HepG2 (cell line): ENCODE measurements at regions not wholly inside any gene's neighbourhood (a gene's known extent, or its start where the extent isn't known, plus 50 kb on each side); places are given as distances from the start of the nearest gene placed in this dataset.

Experiments used
- AHR ChIP-seq: IDR thresholded peaks from 2 replicates; pipeline ENCODE4 v1.6.1; 2018; ENCODE audit warnings: missing genetic modification reagents, missing compliant biosample characterization
- ARNTL ChIP-seq: sonication (generic); formaldehyde crosslinking; IDR thresholded peaks from 2 replicates; pipeline ENCODE4 v1.4.0; 2020; ENCODE audit warnings: mild to moderate bottlenecking, missing genetic modification reagents
- EED ChIP-seq: sonication (generic); formaldehyde crosslinking; IDR thresholded peaks from 2 replicates; pipeline ENCODE4 v1.5.0; 2020; ENCODE audit warnings: mild to moderate bottlenecking, missing genetic modification reagents
- KDM1A ChIP-seq: IDR thresholded peaks from 2 replicates; pipeline ENCODE4 v1.6.1; 2016; ENCODE audit warnings: missing compliant biosample characterization
- KLF13 ChIP-seq: sonication (generic); formaldehyde crosslinking; IDR thresholded peaks from 2 replicates; pipeline ENCODE4 v1.4.0; 2020; ENCODE audit warnings: mild to moderate bottlenecking, missing genetic modification reagents
- NCOA5 ChIP-seq: sonication (generic); formaldehyde crosslinking; IDR thresholded peaks from 2 replicates; pipeline ENCODE4 v1.4.0; 2020; ENCODE audit warnings: missing genetic modification reagents
- NRL ChIP-seq: sonication (generic); formaldehyde crosslinking; IDR thresholded peaks from 2 replicates; pipeline ENCODE4 v1.5.0; 2020; ENCODE audit warnings: missing genetic modification reagents, mild to moderate bottlenecking, moderate library complexity, borderline replicate concordance
- SMAD1 ChIP-seq: sonication (generic); formaldehyde crosslinking; IDR thresholded peaks from 2 replicates; pipeline ENCODE4 v1.4.0; 2020; ENCODE audit warnings: missing genetic modification reagents, low read depth, mild to moderate bottlenecking, borderline replicate concordance
- SOX13 ChIP-seq, 3 experiments: fragments of 450-650 bp in 1 of 3; sonication (generic) in 1 of 3; formaldehyde crosslinking in 1 of 3; IDR thresholded peaks in 2 of 3; conservative IDR thresholded peaks in 1 of 3; 2 replicates each; pipeline versions ENCODE4 v1.5.0 to v1.6.1; 2016 to 2020; ENCODE audit warnings: antibody characterized with exemption in 1 of 3, mild to moderate bottlenecking in 1 of 3, missing compliant biosample characterization in 1 of 3, missing genetic modification reagents in 1 of 3, moderate library complexity in 1 of 3
- THAP11 ChIP-seq: IDR thresholded peaks from 2 replicates; pipeline ENCODE4 v1.6.1; 2016; ENCODE audit warnings: missing biosample characterization, missing genetic modification reagents
- ZBTB3 ChIP-seq: sonication (generic); formaldehyde crosslinking; IDR thresholded peaks from 2 replicates; pipeline ENCODE4 v1.4.0; 2020; ENCODE audit warnings: low read depth, mild to moderate bottlenecking, moderate library complexity, missing genetic modification reagents, borderline replicate concordance
- ZMYM3 ChIP-seq: sonication (generic); formaldehyde crosslinking; IDR thresholded peaks from 2 replicates; pipeline ENCODE4 v1.5.1; 2020; ENCODE audit warnings: mild to moderate bottlenecking, missing genetic modification reagents
- ZMYM4 ChIP-seq: sonication (generic); formaldehyde crosslinking; IDR thresholded peaks from 2 replicates; pipeline ENCODE4 v1.8.1; 2023; ENCODE audit warnings: mild to moderate bottlenecking, missing genetic modification reagents
- ZNF326 ChIP-seq: sonication (generic); formaldehyde crosslinking; IDR thresholded peaks from 2 replicates; pipeline ENCODE4 v1.4.0; 2020; ENCODE audit warnings: missing genetic modification reagents, borderline replicate concordance
- ZNF431 ChIP-seq: sonication (generic); formaldehyde crosslinking; IDR thresholded peaks from 2 replicates; pipeline ENCODE4 v1.9.0; 2022; ENCODE audit warnings: missing genetic modification reagents, low read depth, mild to moderate bottlenecking, borderline replicate concordance
- TF ChIP-seq, protein P1 (sequence below): IDR thresholded peaks from 2 replicates; pipeline ENCODE4 v1.6.1; 2012; ENCODE audit warnings: low read length, improper control_type of control experiment
- TF ChIP-seq, protein P2 (sequence below): sonication (generic); formaldehyde crosslinking; IDR thresholded peaks from 2 replicates; pipeline ENCODE4 v1.4.0; 2020; ENCODE audit warnings: missing genetic modification reagents
- TF ChIP-seq, protein P3 (sequence below): sonication (generic); formaldehyde crosslinking; IDR thresholded peaks from 2 replicates; pipeline ENCODE4 v1.4.0; 2020; ENCODE audit warnings: missing genetic modification reagents
- TF ChIP-seq, protein P4 (sequence below): sonication (generic); formaldehyde crosslinking; IDR thresholded peaks from 2 replicates; pipeline ENCODE4 v1.4.0; 2020; ENCODE audit warnings: low read depth, mild to moderate bottlenecking, missing genetic modification reagents
- TF ChIP-seq, protein P5 (sequence below): sonication (generic); formaldehyde crosslinking; IDR thresholded peaks from 2 replicates; pipeline ENCODE4 v1.8.1; 2022; ENCODE audit warnings: mild to moderate bottlenecking, missing genetic modification reagents

DNA sequence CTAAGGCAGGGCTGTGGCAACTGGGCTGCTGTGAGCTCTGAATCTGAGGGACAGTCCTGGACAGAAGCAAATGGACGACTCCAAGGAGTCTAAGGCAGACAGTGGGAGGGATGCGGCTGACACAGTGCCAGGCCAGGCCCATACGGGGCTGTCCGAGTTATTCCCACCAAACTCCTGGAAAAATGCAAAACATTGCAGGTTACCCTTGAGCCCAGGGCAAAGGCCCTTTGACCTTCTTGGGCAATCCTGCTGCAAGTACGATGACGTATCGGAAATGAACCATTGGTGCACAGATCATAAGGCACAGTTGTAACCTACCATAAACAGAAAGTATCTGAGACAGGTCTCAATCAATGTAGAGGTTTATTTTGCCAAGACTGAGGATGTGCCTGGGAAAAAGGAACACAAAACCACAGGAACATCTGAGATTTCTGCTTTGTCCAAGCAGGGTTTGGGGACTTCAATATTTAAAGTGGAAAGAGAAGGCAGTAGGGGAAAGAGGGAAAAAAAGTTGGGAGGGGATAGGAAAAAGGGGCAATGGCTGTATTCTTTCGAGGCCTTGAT, 118.9 kb downstream of the DACT2 start (continued):
- no peak for TF ChIP-seq ZBTB3 (CRISPR knock-in tag)
- peak; percentile 78; the same call in 1 of the 2 replicates for TF ChIP-seq ZMYM3 (CRISPR knock-in tag)
- no peak for TF ChIP-seq KLF13 (CRISPR knock-in tag)
- no peak for TF ChIP-seq ZNF431 (CRISPR knock-in tag)
- TF ChIP-seq, protein P1, sequence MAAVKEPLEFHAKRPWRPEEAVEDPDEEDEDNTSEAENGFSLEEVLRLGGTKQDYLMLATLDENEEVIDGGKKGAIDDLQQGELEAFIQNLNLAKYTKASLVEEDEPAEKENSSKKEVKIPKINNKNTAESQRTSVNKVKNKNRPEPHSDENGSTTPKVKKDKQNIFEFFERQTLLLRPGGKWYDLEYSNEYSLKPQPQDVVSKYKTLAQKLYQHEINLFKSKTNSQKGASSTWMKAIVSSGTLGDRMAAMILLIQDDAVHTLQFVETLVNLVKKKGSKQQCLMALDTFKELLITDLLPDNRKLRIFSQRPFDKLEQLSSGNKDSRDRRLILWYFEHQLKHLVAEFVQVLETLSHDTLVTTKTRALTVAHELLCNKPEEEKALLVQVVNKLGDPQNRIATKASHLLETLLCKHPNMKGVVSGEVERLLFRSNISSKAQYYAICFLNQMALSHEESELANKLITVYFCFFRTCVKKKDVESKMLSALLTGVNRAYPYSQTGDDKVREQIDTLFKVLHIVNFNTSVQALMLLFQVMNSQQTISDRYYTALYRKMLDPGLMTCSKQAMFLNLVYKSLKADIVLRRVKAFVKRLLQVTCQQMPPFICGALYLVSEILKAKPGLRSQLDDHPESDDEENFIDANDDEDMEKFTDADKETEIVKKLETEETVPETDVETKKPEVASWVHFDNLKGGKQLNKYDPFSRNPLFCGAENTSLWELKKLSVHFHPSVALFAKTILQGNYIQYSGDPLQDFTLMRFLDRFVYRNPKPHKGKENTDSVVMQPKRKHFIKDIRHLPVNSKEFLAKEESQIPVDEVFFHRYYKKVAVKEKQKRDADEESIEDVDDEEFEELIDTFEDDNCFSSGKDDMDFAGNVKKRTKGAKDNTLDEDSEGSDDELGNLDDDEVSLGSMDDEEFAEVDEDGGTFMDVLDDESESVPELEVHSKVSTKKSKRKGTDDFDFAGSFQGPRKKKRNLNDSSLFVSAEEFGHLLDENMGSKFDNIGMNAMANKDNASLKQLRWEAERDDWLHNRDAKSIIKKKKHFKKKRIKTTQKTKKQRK, result no peak
- TF ChIP-seq ZMYM4 (CRISPR knock-in tag), result peak; percentile 69
- TF ChIP-seq, protein P2, sequence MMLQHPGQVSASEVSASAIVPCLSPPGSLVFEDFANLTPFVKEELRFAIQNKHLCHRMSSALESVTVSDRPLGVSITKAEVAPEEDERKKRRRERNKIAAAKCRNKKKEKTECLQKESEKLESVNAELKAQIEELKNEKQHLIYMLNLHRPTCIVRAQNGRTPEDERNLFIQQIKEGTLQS (CRISPR knock-in tag), result peak; percentile 65; the same call in 1 of the 2 replicates
- TF ChIP-seq SMAD1, result 0 out of 2 replicates have a peak, but pooled peaks have one; percentile 26
- TF ChIP-seq, protein P3, sequence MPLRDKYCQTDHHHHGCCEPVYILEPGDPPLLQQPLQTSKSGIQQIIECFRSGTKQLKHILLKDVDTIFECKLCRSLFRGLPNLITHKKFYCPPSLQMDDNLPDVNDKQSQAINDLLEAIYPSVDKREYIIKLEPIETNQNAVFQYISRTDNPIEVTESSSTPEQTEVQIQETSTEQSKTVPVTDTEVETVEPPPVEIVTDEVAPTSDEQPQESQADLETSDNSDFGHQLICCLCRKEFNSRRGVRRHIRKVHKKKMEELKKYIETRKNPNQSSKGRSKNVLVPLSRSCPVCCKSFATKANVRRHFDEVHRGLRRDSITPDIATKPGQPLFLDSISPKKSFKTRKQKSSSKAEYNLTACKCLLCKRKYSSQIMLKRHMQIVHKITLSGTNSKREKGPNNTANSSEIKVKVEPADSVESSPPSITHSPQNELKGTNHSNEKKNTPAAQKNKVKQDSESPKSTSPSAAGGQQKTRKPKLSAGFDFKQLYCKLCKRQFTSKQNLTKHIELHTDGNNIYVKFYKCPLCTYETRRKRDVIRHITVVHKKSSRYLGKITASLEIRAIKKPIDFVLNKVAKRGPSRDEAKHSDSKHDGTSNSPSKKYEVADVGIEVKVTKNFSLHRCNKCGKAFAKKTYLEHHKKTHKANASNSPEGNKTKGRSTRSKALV, result no peak; the same call in 1 of the 2 replicates
- TF ChIP-seq AHR, result no peak
- TF ChIP-seq, protein P4, sequence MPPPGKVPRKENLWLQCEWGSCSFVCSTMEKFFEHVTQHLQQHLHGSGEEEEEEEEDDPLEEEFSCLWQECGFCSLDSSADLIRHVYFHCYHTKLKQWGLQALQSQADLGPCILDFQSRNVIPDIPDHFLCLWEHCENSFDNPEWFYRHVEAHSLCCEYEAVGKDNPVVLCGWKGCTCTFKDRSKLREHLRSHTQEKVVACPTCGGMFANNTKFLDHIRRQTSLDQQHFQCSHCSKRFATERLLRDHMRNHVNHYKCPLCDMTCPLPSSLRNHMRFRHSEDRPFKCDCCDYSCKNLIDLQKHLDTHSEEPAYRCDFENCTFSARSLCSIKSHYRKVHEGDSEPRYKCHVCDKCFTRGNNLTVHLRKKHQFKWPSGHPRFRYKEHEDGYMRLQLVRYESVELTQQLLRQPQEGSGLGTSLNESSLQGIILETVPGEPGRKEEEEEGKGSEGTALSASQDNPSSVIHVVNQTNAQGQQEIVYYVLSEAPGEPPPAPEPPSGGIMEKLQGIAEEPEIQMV (CRISPR knock-in tag), result no peak
- no peak for TF ChIP-seq SOX13 (IDR thresholded peaks at IDR 0.05)
- peak in 1 of 2 experiments; percentile 78; a peak in 2 of 4 replicates for TF ChIP-seq SOX13 (CRISPR knock-in tag; conservative IDR thresholded peaks at IDR 0.05 in 1 of 2, IDR thresholded peaks at IDR 0.05 in 1 of 2)
- no peak for TF ChIP-seq NRL (CRISPR knock-in tag)
- no peak; the same call in 1 of the 2 replicates for TF ChIP-seq EED (CRISPR knock-in tag)
- no peak for TF ChIP-seq ARNTL
- no peak for TF ChIP-seq ZNF326
- TF ChIP-seq THAP11 (CRISPR knock-in tag), result peak; percentile 71
- no peak for TF ChIP-seq NCOA5
- TF ChIP-seq, protein P5, sequence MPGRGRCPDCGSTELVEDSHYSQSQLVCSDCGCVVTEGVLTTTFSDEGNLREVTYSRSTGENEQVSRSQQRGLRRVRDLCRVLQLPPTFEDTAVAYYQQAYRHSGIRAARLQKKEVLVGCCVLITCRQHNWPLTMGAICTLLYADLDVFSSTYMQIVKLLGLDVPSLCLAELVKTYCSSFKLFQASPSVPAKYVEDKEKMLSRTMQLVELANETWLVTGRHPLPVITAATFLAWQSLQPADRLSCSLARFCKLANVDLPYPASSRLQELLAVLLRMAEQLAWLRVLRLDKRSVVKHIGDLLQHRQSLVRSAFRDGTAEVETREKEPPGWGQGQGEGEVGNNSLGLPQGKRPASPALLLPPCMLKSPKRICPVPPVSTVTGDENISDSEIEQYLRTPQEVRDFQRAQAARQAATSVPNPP, result no peak
- 0 out of 2 replicates have a peak, but pooled peaks have one; percentile 52 for TF ChIP-seq KDM1A (CRISPR knock-in tag)
